Body of pancreas (tissue), 4 donors: ENCODE measurements at regions not wholly inside any gene's neighbourhood (a gene's known extent, or its start where the extent isn't known, plus 50 kb on each side); places are given as distances from the start of the nearest gene placed in this dataset.

Experiments
- POLR2A ChIP-seq, 3 donors: fragments of 450-650 bp; IDR thresholded peaks; one replicate each; pipeline ENCODE4 v1.6.1; 2016; ENCODE audit warnings: antibody characterized with exemption in 3 of 3, mild to moderate bottlenecking in 2 of 3
- TF ChIP-seq, protein P1 (sequence below), 7 experiments: fragments of 450-650 bp in 4 of 7; fragments of 200-600 bp in 3 of 7; sonication (generic) in 3 of 7; IDR thresholded peaks; one replicate each; pipeline ENCODE4 v1.5.1; 2016 to 2019; ENCODE audit warnings: antibody characterized with exemption in 7 of 7

DNA sequence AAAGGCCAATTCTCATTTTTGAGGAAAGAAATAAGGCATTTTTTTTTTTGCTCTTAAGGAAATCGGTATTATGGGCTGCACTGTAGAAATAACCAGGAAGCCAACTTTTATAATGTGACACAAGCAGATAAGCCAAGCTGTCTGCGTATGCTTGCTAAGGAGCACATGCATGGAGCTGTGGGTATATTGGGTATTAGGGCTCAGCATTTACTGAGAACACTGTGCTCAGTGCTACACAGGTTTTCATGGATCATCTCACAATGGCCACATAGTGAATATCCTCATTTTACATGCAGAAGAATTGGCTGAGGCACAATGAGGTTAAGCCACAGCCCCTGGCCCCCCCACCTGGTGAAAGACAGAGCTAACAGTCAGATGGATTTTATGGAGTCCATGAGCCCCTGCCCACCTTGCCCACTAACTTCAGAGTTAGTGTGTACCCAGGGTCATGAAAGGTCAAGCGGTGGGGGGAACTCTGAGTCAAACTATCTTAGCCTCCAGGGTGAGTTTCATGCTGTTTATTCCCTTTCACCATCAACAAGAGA lies 204.8 kb downstream of the SPATA31A6 start:
- TF ChIP-seq, protein P1, sequence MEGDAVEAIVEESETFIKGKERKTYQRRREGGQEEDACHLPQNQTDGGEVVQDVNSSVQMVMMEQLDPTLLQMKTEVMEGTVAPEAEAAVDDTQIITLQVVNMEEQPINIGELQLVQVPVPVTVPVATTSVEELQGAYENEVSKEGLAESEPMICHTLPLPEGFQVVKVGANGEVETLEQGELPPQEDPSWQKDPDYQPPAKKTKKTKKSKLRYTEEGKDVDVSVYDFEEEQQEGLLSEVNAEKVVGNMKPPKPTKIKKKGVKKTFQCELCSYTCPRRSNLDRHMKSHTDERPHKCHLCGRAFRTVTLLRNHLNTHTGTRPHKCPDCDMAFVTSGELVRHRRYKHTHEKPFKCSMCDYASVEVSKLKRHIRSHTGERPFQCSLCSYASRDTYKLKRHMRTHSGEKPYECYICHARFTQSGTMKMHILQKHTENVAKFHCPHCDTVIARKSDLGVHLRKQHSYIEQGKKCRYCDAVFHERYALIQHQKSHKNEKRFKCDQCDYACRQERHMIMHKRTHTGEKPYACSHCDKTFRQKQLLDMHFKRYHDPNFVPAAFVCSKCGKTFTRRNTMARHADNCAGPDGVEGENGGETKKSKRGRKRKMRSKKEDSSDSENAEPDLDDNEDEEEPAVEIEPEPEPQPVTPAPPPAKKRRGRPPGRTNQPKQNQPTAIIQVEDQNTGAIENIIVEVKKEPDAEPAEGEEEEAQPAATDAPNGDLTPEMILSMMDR (IDR thresholded peaks at IDR 0.05) = no peak
- TF ChIP-seq POLR2A (IDR thresholded peaks at IDR 0.05) = no peak
